ENCODE measurements at regions not wholly inside any gene's neighbourhood (a gene's known extent, or its start where the extent isn't known, plus 50 kb on each side); places are given as distances from the start of the nearest gene placed in this dataset.

DNA sequence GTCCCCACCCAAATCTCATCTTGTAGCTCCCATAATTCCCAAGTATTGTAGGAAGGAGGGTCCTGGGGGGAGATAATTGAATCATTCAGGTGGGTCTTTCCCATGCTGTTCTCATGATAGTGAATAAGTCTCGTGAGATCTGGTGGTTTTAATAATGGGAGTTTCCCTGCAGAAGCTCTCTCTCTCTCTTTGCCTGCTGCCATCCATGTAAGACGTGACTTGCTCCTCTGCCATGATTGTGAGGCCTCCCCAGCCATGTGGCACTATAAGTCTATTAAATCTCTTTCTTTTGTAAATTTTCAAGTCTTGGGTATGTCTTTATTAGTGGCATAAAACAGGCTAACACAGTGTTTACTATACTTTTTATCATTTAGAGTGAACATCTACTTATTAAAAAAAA is 338.8 kb downstream of the ANKRD7 start:
- FAIRE-seq = no peak
- no peak for DNase-seq (ENCODE audit: insufficient read length, low spot score)

DNA sequence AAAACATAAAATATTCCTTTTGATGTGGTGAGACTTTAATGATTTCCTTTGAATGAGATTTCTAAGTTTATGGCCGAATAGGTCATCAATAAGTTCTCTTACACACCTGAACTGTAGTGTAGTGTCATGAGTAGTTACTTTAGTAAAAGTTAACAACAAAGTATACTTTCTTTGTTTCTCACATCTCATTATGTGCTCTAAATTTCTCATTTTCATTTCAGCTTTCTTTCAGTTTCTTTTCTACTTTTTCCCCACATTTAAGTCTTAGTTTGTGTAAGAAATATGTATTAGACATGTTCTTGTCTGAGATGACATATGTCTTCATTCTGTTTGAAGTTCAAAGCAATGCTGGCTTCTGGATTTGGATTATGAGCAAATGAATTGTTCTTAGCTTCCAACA is 348.1 kb downstream of the ANKRD7 start:
- no peak for DNase-seq (ENCODE audit: insufficient read length, low spot score)
- no peak for FAIRE-seq

DNA sequence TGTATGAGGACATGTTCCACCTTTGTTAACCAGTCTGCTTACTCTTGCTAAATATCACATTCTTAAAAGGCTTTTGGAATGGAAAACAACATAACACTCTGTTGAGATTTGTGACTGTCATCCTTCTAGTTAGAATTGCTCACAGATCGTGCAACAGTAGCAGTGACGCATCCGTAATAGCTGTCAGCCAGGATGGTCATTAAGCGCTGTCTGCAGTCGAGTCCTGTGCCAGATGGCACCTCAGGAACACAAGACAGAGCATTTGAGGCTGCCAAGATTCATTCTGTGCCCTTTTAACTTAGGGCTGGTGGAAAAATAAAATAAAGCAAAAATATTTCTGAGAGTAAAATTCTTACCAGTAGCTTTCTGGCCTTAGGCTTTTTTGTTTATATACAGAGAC is 348.6 kb downstream of the ANKRD7 start:
- no peak for FAIRE-seq
- DNase-seq (ENCODE audit: insufficient read length, low spot score) = no peak

GRCh38 chr7:118575393-118575948 is 351.0 kb downstream of the ANKRD7 start:
- FAIRE-seq (no peak), DNase-seq (ENCODE audit: insufficient read length, low spot score) (no peak)

GRCh38 chr7:118580743-118581382 is 356.4 kb downstream of the ANKRD7 start:
- no peak for FAIRE-seq
- no peak for DNase-seq (ENCODE audit: insufficient read length, low spot score)

DNA sequence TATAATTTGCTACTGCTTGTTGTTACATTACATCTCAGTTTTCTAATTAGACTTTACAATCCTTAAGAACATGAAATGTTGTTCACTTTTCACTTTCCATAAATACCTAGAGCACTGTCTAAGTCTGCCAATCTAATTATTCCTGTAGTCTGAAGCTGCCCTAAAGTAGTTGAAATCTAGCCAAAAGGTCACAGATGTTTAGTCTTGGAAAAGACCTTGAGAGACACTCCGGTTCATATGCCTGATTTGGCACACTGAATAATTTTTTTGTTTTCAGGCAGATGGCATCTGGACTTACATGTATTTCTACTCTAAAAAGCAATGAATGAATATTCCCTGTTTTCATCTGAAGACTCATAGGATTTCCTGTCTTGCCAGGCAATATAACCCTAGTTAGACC is 359.1 kb downstream of the ANKRD7 start:
- DNase-seq (ENCODE audit: insufficient read length, low spot score) (no peak), FAIRE-seq (no peak)

DNA sequence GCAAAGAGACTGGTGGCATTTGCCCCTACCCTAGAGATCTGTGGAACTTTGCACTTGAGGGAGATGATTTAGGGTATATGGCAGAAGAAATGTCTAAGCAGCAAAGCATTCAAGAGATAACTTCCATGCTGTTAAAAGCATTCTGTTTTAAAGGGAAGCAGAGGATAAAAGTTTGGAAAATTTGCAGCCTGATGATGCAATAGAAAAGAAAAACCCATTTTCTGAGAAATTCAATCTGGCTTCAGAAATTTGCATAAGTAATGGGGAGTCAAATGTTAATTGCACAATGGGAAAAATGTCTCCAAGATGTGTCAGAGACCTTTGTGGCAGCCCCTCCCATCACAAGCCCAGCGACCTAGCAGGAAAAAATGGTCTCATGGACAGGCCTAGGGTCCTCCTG is 361.7 kb downstream of the ANKRD7 start:
- DNase-seq (ENCODE audit: insufficient read length, low spot score) (no peak), FAIRE-seq (no peak)

GRCh38 chr7:118590107-118590506 is 365.6 kb downstream of the ANKRD7 start:
- peak; percentile 57 for FAIRE-seq

DNA sequence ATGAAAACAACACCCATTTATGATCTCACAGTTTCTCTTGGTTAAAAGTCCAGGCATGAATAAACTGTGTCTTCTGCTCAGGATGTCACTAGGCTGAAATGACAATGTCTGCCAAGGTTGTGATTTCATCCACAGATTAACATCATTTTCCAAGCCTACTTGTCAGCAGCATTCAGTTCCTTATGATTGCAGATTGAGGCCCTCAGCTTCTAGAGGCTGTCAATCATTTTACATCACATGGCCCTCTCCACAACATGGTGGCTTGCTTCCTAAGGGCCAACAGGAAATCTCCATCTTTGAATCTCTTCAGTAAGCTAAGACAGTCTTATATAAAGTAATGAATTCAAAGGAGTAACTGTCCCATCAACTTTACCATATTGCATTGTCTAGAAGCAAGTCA is 377.6 kb downstream of the ANKRD7 start:
- FAIRE-seq (no peak), DNase-seq (ENCODE audit: insufficient read length, low spot score) (no peak)

More at GRCh38 chr7:118590107-118590506, 365.6 kb downstream of the ANKRD7 start:
- DNase-seq (ENCODE audit: insufficient read length, low spot score) = no peak

DNA sequence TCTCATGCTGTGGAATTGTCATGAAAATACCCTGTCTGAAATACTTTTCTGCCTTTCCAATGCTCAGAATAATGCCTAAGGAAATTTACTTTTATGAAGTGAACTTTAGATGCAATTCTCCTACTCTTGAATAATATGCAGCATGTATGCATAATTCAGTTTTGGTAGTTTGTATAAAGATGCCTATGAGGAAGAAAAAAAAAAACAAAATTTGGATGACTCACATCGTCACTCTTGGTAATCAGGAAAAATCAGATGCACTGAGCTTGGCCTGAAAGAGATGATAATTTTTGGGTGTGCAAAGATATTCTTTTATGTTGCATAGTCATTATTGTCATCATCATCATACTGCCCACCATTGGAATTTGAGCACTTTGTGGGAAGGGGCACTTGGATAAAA is 382.1 kb downstream of the ANKRD7 start:
- FAIRE-seq (no peak), DNase-seq (ENCODE audit: insufficient read length, low spot score) (no peak)

DNA sequence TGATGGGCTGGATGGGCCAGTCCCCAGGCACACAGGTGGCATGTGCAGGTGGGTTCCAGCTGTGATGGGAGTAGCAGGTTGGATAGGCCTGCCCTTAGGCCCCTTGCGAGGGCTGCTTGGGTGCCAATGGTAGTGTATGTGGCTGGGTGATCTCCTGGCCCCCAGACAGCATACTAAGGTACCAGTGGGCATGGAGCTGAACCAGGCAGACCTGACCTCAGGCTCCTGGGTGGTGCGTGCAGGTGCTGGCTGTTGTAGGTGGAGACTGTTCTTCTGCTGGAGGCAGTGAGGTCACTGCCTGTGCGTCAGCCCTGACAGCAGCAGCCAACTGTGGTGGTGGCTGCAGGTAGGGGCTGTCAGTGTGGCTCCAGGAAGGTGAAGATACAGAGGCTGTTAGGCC is 384.7 kb downstream of the ANKRD7 start:
- FAIRE-seq = no peak
- no peak for DNase-seq (ENCODE audit: insufficient read length, low spot score)

- no peak for FAIRE-seq
- no peak for DNase-seq (ENCODE audit: insufficient read length, low spot score)
Observed at GRCh38 chr7:118615681-118616080, 391.2 kb downstream of the ANKRD7 start.

DNA sequence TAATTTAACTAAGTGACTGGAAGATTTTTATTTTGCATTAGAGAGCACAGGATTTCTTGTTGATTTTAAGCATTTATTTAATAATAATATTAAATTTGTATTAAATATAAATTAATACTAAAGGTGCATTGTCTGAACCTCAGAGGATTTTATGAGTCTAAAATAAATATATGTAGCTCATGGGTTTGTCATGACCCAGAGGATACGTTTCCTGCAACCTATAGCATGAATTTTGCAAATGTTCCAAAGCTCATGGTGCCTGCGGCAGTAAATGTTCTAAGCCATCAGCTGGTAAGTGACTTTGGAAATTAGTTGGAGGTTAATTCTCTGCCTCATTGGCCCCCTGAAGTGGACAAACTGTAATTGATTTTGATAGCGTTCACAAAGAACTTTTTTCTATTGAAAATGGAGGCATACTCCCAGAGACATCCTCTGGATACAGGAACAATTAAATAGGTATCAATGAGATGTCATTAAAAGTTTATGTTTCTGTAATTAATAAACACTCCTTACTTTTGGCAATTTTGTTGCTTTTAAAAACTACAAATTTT is 397.4 kb downstream of the ANKRD7 start:
- FAIRE-seq (no peak), DNase-seq (ENCODE audit: insufficient read length, low spot score) (no peak)

GRCh38 chr7:118626739-118627138 is 402.2 kb downstream of the ANKRD7 start:
- FAIRE-seq = no peak
- DNase-seq (ENCODE audit: insufficient read length, low spot score) = no peak

- FAIRE-seq (no peak), DNase-seq (ENCODE audit: insufficient read length, low spot score) (no peak)
Observed at GRCh38 chr7:118627467-118627866, 403.0 kb downstream of the ANKRD7 start.

DNA sequence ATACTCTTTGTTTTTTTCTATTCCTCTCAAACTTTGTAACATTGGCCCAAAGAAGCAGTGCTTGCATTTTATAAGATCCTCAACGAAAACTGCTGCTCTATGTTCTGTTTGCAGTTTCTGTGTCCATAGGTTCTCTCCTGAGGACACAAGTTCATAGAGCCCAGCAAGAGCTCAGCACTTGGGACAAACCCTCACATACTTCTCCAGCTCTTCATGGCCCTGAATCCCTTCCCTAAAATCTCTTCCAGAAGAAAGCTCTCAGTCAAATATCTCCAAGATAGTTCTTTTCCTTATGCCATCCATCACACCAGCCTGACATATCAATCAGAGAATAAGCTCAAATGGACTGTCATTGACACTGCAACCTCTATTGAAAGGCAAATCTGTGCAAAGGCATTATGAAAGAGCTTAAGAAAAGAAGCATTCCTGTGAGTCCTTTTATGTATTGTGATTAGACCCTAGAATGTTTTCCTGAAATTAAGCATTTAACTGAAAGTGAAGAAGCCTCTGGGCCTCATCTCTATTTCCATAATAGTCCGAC is 405.5 kb downstream of the ANKRD7 start:
- no peak for FAIRE-seq

GRCh38 chr7:118642396-118642795 is 417.9 kb downstream of the ANKRD7 start:
- FAIRE-seq (no peak), DNase-seq (ENCODE audit: insufficient read length, low spot score) (no peak)

More for the DNA sequence above, 405.5 kb downstream of the ANKRD7 start:
- DNase-seq (ENCODE audit: insufficient read length, low spot score) = no peak

DNA sequence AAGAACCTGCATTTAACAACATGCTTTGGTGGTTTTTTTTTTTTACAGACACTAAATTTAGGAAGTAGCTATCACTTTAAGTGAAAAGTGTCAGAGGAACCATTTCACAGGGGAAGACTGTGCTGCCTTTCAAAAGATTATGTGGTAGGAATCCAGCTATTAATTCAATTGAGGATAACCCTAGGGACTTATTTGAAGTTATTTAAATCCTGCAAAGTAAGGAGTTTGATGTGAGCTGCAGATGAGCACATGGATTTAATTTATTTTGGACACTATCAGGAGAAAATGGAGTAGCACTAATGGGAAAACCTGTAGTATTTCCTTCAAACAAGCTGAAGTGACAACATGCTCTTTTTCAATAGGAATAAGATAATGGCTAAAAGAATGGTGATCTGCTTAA is 419.8 kb downstream of the ANKRD7 start:
- no peak for FAIRE-seq
- DNase-seq (ENCODE audit: insufficient read length, low spot score) = no peak

- no peak for FAIRE-seq
Observed at GRCh38 chr7:118648002-118648401, 423.5 kb downstream of the ANKRD7 start.

DNA sequence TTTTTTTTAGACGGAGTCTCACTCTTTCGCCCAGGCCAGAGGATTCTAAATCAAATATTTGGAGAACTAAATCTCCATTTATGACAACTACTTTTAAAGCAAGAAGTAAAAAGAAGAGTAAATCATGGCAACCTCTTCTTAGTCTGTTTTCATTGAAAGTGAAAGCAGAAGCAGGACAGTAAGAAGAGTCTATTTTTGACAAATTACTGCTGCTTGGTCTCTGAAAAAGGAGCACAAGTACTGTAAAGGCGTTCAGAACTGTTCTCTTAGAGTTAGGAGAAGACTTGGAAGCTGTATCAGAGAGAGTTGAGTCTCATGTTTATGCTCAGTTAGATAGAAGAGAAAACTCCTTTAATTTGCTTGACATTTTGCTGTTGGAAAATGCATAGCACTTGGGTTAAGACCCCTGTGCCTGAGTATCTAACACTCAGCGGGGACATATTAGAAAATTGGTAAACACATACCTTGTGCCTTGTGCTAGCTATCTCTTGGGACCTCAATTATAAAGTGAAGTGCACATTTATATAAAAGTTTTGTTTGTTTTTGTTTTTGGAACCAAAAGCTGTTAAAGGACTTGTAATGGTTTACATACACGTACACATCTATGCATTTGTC is 433.0 kb downstream of the ANKRD7 start:
- DNase-seq (ENCODE audit: insufficient read length, low spot score) (no peak), FAIRE-seq (no peak)

More at GRCh38 chr7:118648002-118648401, 423.5 kb downstream of the ANKRD7 start:
- DNase-seq (ENCODE audit: insufficient read length, low spot score) = no peak

- FAIRE-seq (no peak), DNase-seq (ENCODE audit: insufficient read length, low spot score) (no peak)
Observed at GRCh38 chr7:118662266-118662665, 437.8 kb downstream of the ANKRD7 start.

DNA sequence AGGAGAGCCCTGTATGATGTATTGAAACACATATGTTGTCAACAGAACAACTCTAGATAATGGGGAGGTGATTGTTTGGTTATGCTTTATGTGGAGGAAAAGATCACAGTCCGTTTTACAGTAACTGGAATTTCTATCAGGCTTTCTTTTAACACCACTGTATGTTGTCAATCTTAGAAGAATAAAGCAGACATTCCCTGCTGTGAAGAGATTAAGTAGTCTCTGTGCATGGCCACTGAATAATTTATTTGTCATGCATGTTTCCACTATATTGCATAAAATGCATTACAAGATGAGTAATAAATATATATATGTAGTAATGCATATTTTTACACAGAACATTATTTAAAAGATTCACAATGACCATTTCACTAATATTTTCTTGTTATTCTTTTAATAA is 440.0 kb downstream of the ANKRD7 start:
- no peak for FAIRE-seq
- no peak for DNase-seq (ENCODE audit: insufficient read length, low spot score)
